Mesendoderm (in vitro differentiated cells): ENCODE measurements at regions not wholly inside any gene's neighbourhood (a gene's known extent, or its start where the extent isn't known, plus 50 kb on each side); places are given as distances from the start of the nearest gene placed in this dataset.

Source experiments
- DNase-seq: peaks from one replicate; pipeline ENCODE4 v3.0.0; 2013
- H2AK5ac ChIP-seq: 2 replicates; pipeline ENCODE4 v1.6.1; 2013; ENCODE audit warnings: low read length, inconsistent platforms
- H2BK120ac ChIP-seq: 2 replicates; pipeline ENCODE4 v1.6.1; 2013; ENCODE audit warnings: low read depth, mild to moderate bottlenecking, low read length, moderate library complexity, mixed read lengths
- H2BK15ac ChIP-seq: replicated peaks from 2 replicates; pipeline ENCODE4 v1.6.1; 2013; ENCODE audit warnings: low read depth, mild to moderate bottlenecking, moderate library complexity
- H2BK5ac ChIP-seq: 2 replicates; pipeline ENCODE4 v1.6.1; 2013; ENCODE audit warnings: low read length, inconsistent platforms
- H3K18ac ChIP-seq: 2 replicates; pipeline ENCODE4 v1.6.1; 2013; ENCODE audit warnings: mild to moderate bottlenecking, low read length, mixed read lengths
- H3K23ac ChIP-seq: one replicate; pipeline ENCODE4 v1.6.1; 2013; ENCODE audit warnings: low read length
- H3K27ac ChIP-seq: 2 replicates; pipeline ENCODE4 v1.5.1; 2013; ENCODE audit warnings: low read depth, mild to moderate bottlenecking, inconsistent platforms, low read length, moderate library complexity
- H3K27me3 ChIP-seq: 2 replicates; pipeline ENCODE4 v1.6.1; 2013; ENCODE audit warnings: low read length, control low read depth, mild to moderate bottlenecking, inconsistent platforms; ENCODE audit not compliant: insufficient read depth, poor library complexity
- H3K36me3 ChIP-seq: 2 replicates; pipeline ENCODE4 v1.6.1; 2013; ENCODE audit warnings: low read length, inconsistent platforms; ENCODE audit not compliant: control insufficient read depth, insufficient read depth
- H3K4ac ChIP-seq: one replicate; pipeline ENCODE4 v1.6.1; 2013; ENCODE audit warnings: low read depth, mild to moderate bottlenecking, low read length, moderate library complexity
- H3K4me1 ChIP-seq: 2 replicates; pipeline ENCODE4 v1.6.1; 2013; ENCODE audit warnings: low read depth, low read length, inconsistent platforms; ENCODE audit not compliant: control insufficient read depth
- H3K4me2 ChIP-seq: 2 replicates; pipeline ENCODE4 v1.6.1; 2013; ENCODE audit warnings: low read length
- H3K4me3 ChIP-seq: 2 replicates; pipeline ENCODE4 v1.5.1; 2013; ENCODE audit warnings: mild to moderate bottlenecking, low read length
- H3K56ac ChIP-seq: one replicate; pipeline ENCODE4 v1.6.1; 2013; ENCODE audit warnings: low read length
- H3K79me1 ChIP-seq: 2 replicates; pipeline ENCODE4 v1.6.1; 2013; ENCODE audit warnings: low read length, inconsistent platforms
- H3K79me2 ChIP-seq: 2 replicates; pipeline ENCODE4 v1.6.1; 2013; ENCODE audit warnings: mild to moderate bottlenecking, low read length; ENCODE audit not compliant: control insufficient read depth, insufficient read depth
- H3K9ac ChIP-seq: 2 replicates; pipeline ENCODE4 v1.6.1; 2013; ENCODE audit warnings: low read length, inconsistent platforms
- H4K5ac ChIP-seq: one replicate; pipeline ENCODE4 v1.6.1; 2013; ENCODE audit warnings: low read length
- H4K8ac ChIP-seq: one replicate; pipeline ENCODE4 v1.6.1; 2013; ENCODE audit warnings: low read depth, mild to moderate bottlenecking, control low read depth, low read length, moderate library complexity
- WGBS: extraction: QIAGEN DNeasy Blood & Tissue Kit; methylation state at CpG from one replicate; pipeline ENCODE4 v1.1.7; 2013; ENCODE audit warnings: low lambda C conversion rate, missing lambda C conversion rate; ENCODE audit not compliant: insufficient coverage; ENCODE audit errors: extremely low coverage; 5-methylcytosine and 5-hydroxymethylcytosine counted together

GRCh38 chr6:90663873-90664272 lies 77.0 kb upstream of the MAP3K7 start:
- H3K79me2 ChIP-seq, result no peaks in the 10 kb centered on the region
- H3K4me3 ChIP-seq, result no peak overlapping the region
- DNase-seq, result peak; percentile 78
- H3K18ac ChIP-seq, result no peak overlapping the region
- no peak overlapping the region for H3K27ac ChIP-seq
- H2BK120ac ChIP-seq, result no peak overlapping the region
- no peak overlapping the region for H4K8ac ChIP-seq
- WGBS, result no CpG with 5 or more reads among the region's 3 CpGs
- H4K5ac ChIP-seq, result no peak overlapping the region
- H3K79me1 ChIP-seq, result no peaks in the 10 kb centered on the region
- no peaks in the 10 kb centered on the region for H3K36me3 ChIP-seq
- no peak overlapping the region for H3K23ac ChIP-seq
- no peak overlapping the region for H3K4me2 ChIP-seq
- no peak overlapping the region for H3K9ac ChIP-seq
- no peaks in the 10 kb centered on the region for H3K27me3 ChIP-seq
- no peaks in the 10 kb centered on the region for H3K4me1 ChIP-seq
- no peak overlapping the region for H2BK15ac ChIP-seq
- H2BK5ac ChIP-seq, result no peak overlapping the region
- H3K4ac ChIP-seq, result no peak overlapping the region
- H2AK5ac ChIP-seq, result no peak overlapping the region
- H3K56ac ChIP-seq, result no peak overlapping the region

- DNase-seq, result no peak
- Histone ChIP-seq H3K18ac (no peak overlapping the region), H2BK15ac (no peak overlapping the region)
Measured at GRCh38 chr6:90663106-90663505, 76.2 kb upstream of the MAP3K7 start.

GRCh38 chr6:90660931-90661330 lies 74.1 kb upstream of the MAP3K7 start:
- Histone ChIP-seq H4K8ac (no peak overlapping the region), H3K4me3 (no peak overlapping the region), H3K18ac (no peak overlapping the region), H2AK5ac (no peak overlapping the region), H2BK5ac (no peak overlapping the region), H3K4me1 (no peaks in the 10 kb centered on the region), H3K79me1 (no peaks in the 10 kb centered on the region), H2BK15ac (no peak overlapping the region), H3K56ac (no peak overlapping the region), H3K4me2 (no peak overlapping the region), H3K79me2 (no peaks in the 10 kb centered on the region), H2BK120ac (no peak overlapping the region), H3K36me3 (no peaks in the 10 kb centered on the region), H3K9ac (no peak overlapping the region), H4K5ac (no peak overlapping the region), H3K27ac (no peak overlapping the region), H3K4ac (no peak overlapping the region), H3K27me3 (no peaks in the 10 kb centered on the region), H3K23ac (no peak overlapping the region)
- DNase-seq, result no peak

More at GRCh38 chr6:90663106-90663505, 76.2 kb upstream of the MAP3K7 start:
- Histone ChIP-seq H3K56ac (no peak overlapping the region), H3K23ac (no peak overlapping the region), H3K79me2 (no peaks in the 10 kb centered on the region), H3K27ac (no peak overlapping the region), H4K5ac (no peak overlapping the region), H2BK120ac (no peak overlapping the region), H3K79me1 (no peaks in the 10 kb centered on the region), H3K4me2 (no peak overlapping the region), H4K8ac (no peak overlapping the region), H3K4ac (no peak overlapping the region), H3K9ac (no peak overlapping the region), H2AK5ac (no peak overlapping the region), H3K4me1 (no peaks in the 10 kb centered on the region), H3K27me3 (no peaks in the 10 kb centered on the region), H2BK5ac (no peak overlapping the region), H3K36me3 (no peaks in the 10 kb centered on the region), H3K4me3 (no peak overlapping the region)
- WGBS, result no CpG with 5 or more reads among the region's 2 CpGs

- Histone ChIP-seq H3K18ac (no peak overlapping the region), H3K4me2 (no peak overlapping the region), H3K4me1 (no peaks in the 10 kb centered on the region), H2BK15ac (no peak overlapping the region), H3K9ac (no peak overlapping the region), H3K27me3 (no peaks in the 10 kb centered on the region), H3K4me3 (no peak overlapping the region), H3K36me3 (no peaks in the 10 kb centered on the region), H3K79me2 (no peaks in the 10 kb centered on the region), H4K8ac (no peak overlapping the region), H4K5ac (no peak overlapping the region), H3K4ac (no peak overlapping the region), H2BK5ac (no peak overlapping the region), H3K27ac (no peak overlapping the region), H2BK120ac (no peak overlapping the region), H2AK5ac (no peak overlapping the region), H3K56ac (no peak overlapping the region), H3K23ac (no peak overlapping the region), H3K79me1 (no peaks in the 10 kb centered on the region)
- no CpG with 5 or more reads among the region's 5 CpGs for WGBS
- DNase-seq, result no peak
Measured at GRCh38 chr6:90658497-90658896, 71.6 kb upstream of the MAP3K7 start.

DNA sequence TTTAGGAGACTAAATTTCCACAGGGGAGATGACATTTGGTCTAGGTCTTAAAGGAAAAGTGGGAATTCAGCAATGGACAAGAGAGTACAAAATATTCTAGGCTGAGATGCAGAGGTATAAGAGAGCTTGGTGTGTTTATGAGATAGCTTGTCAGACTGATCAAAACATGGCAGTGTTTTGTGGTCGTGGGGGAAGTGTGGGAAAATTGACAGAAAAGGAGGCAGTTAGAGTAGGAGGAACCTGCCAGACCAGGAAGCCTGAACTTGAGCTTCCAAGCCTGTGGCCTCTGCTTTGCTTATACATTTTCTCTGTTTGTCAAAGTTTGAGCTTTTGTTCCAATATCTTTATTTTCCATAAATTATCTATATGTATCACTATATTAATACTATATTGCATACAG lies 69.5 kb upstream of the MAP3K7 start:
- DNase-seq, result no peak
- Histone ChIP-seq H3K79me2 (no peaks in the 10 kb centered on the region), H2BK120ac (no peak overlapping the region), H3K27me3 (no peaks in the 10 kb centered on the region), H3K23ac (no peak overlapping the region), H2BK15ac (no peak overlapping the region), H2BK5ac (no peak overlapping the region), H3K4me2 (no peak overlapping the region), H2AK5ac (no peak overlapping the region), H4K5ac (no peak overlapping the region), H3K4ac (no peak overlapping the region), H4K8ac (no peak overlapping the region), H3K27ac (no peak overlapping the region), H3K4me1 (peaks cover 3% of the 10 kb centered on the region), H3K4me3 (no peak overlapping the region), H3K56ac (no peak overlapping the region), H3K18ac (no peak overlapping the region), H3K79me1 (no peaks in the 10 kb centered on the region), H3K36me3 (no peaks in the 10 kb centered on the region), H3K9ac (no peak overlapping the region)
- WGBS, result no CpG with 5 or more reads among the region's 1 CpG

- H3K79me1 ChIP-seq, result no peaks in the 10 kb centered on the region
- no peak overlapping the region for H3K18ac ChIP-seq
- no peak overlapping the region for H2BK15ac ChIP-seq
- no peak overlapping the region for H3K9ac ChIP-seq
- H3K79me2 ChIP-seq, result no peaks in the 10 kb centered on the region
- peaks cover 3% of the 10 kb centered on the region for H3K4me1 ChIP-seq
- H2BK120ac ChIP-seq, result no peak overlapping the region
- no peak overlapping the region for H3K23ac ChIP-seq
- no peak for DNase-seq
- WGBS, result no CpG with 5 or more reads among the region's 5 CpGs
- no peak overlapping the region for H3K4me3 ChIP-seq
- no peaks in the 10 kb centered on the region for H3K27me3 ChIP-seq
- no peak overlapping the region for H3K4ac ChIP-seq
- H3K56ac ChIP-seq, result no peak overlapping the region
- no peak overlapping the region for H3K4me2 ChIP-seq
- no peak overlapping the region for H2BK5ac ChIP-seq
- H4K8ac ChIP-seq, result no peak overlapping the region
- H3K36me3 ChIP-seq, result no peaks in the 10 kb centered on the region
- H4K5ac ChIP-seq, result no peak overlapping the region
- no peak overlapping the region for H3K27ac ChIP-seq
- no peak overlapping the region for H2AK5ac ChIP-seq
Measured at GRCh38 chr6:90654806-90655205, 67.9 kb upstream of the MAP3K7 start.
